ENCODE measurements at regions not wholly inside any gene's neighbourhood (a gene's known extent, or its start where the extent isn't known, plus 50 kb on each side); places are given as distances from the start of the nearest gene placed in this dataset.

DNA sequence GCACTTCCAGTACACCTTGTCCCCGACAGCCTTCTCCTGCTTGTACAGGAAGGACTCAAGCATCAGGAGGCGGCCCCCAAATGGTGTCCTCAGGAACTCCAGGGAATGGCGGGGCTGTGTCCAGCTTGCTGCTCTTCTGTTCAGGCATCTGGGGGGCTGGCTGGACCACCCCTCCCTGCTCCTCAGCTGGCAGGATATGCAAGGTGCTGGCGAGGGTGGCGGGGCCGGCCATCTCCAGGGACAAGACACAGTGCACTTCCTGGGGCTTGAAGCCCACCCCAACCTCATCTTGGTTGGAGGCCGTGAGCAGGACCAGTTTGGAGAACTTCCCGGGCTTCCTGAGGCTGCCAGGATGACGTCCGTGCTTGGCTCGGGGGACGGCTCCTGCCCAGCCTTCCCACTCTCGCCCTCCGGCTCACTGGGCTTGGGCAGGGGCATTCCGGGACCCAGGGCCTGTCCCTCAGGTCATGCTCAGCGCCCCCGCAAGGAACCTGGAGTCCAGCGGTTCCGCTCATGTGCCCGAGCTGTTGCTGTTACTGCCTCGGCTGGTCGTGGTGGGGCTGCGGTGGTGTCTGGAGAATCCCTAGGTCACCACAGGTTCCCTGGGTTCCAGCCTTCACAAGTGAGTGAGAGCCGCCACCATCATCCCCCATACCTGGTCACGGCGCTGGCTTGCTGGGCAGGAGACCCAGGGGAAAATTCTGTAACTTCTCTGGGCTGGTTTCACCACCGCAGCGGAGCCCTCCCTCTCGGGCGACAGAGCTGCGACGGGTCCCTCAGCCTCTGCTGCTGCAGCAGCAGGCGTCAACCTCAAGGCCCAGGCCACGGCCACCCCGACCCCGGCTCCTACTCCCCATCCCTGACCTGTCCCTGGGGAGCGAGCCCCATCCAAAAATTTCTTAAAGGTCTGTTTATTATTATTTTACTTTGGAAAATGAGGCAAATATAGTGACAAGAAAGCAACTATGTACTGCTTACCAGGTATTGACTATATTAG is 82.8 kb upstream of the FXR1 start:
- no peaks in the 10 kb centered on the region for H3K36me3 ChIP-seq (ENCODE audit: control insufficient read depth in 2 of 2, extremely low read depth in 1 of 2, insufficient read depth in 2 of 2, low read length in 2 of 2)
- H3K4me2 ChIP-seq (ENCODE audit: insufficient read depth, low read length) = no peak overlapping the region
- CTCF ChIA-PET = no interaction called here
- no peak overlapping the region for H3K9ac ChIP-seq (replicated peaks; ENCODE audit: extremely low read depth, insufficient read depth, low read length)
- TF ChIP-seq POLR2A (IDR thresholded peaks at IDR 0.05; ENCODE audit: low read depth, low read length) = no peak
- TF ChIP-seq JUN (IDR thresholded peaks at IDR 0.05; ENCODE audit: borderline replicate concordance, insufficient read depth, insufficient read length, low read depth) = no peak
- no peak for TF ChIP-seq EZH2 (IDR thresholded peaks at IDR 0.05; ENCODE audit: borderline replicate concordance, low read depth, low read length, severe bottlenecking)
- TF ChIP-seq MYC (IDR thresholded peaks at IDR 0.05; ENCODE audit: low read depth, low read length) = no peak
- TF ChIP-seq, protein P1, sequence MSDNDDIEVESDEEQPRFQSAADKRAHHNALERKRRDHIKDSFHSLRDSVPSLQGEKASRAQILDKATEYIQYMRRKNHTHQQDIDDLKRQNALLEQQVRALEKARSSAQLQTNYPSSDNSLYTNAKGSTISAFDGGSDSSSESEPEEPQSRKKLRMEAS (IDR thresholded peaks at IDR 0.05; ENCODE audit: insufficient read depth, insufficient read length) = no peak
- TF ChIP-seq, protein P2, sequence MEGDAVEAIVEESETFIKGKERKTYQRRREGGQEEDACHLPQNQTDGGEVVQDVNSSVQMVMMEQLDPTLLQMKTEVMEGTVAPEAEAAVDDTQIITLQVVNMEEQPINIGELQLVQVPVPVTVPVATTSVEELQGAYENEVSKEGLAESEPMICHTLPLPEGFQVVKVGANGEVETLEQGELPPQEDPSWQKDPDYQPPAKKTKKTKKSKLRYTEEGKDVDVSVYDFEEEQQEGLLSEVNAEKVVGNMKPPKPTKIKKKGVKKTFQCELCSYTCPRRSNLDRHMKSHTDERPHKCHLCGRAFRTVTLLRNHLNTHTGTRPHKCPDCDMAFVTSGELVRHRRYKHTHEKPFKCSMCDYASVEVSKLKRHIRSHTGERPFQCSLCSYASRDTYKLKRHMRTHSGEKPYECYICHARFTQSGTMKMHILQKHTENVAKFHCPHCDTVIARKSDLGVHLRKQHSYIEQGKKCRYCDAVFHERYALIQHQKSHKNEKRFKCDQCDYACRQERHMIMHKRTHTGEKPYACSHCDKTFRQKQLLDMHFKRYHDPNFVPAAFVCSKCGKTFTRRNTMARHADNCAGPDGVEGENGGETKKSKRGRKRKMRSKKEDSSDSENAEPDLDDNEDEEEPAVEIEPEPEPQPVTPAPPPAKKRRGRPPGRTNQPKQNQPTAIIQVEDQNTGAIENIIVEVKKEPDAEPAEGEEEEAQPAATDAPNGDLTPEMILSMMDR (IDR thresholded peaks at IDR 0.05; ENCODE audit: extremely low read depth in 1 of 2, insufficient read depth in 1 of 2, low read depth in 1 of 2, low read length in 2 of 2) = no peak
- TF ChIP-seq POLR2AphosphoS5 (IDR thresholded peaks at IDR 0.05; ENCODE audit: insufficient read depth, low read depth, low read length) = no peak
- no peak for TF ChIP-seq GATA2 (IDR thresholded peaks at IDR 0.05; ENCODE audit: insufficient read depth, insufficient read length, low read depth, low read length)
- no peak for TF ChIP-seq FOS (IDR thresholded peaks at IDR 0.05; ENCODE audit: borderline replicate concordance, insufficient read depth, low read length)
- no peak overlapping the region for H2AFZ ChIP-seq (ENCODE audit: low read depth, low read length)
- POLR2A ChIA-PET = no interaction called here
- no peaks in the 10 kb centered on the region for H3K9me3 ChIP-seq (replicated peaks; ENCODE audit: control insufficient read depth, insufficient read depth, low read length)
- no peak for FAIRE-seq
- no peaks in the 10 kb centered on the region for H3K9me1 ChIP-seq (replicated peaks; ENCODE audit: control insufficient read depth, extremely low read depth, insufficient read depth, low read length)
- no peaks in the 10 kb centered on the region for H3K4me1 ChIP-seq (ENCODE audit: control insufficient read depth, extremely low read depth, insufficient read depth, low read length)
- H3K27me3 ChIP-seq (ENCODE audit: control insufficient read depth in 2 of 2, insufficient read depth in 2 of 2, low read length in 2 of 2) = no peaks in the 10 kb centered on the region
- no peaks in the 10 kb centered on the region for H3K79me2 ChIP-seq (ENCODE audit: control insufficient read depth, insufficient read depth, low read length)
- no peak for DNase-seq (ENCODE audit: low read depth, low spot score)
- BruUV-seq (replicated peaks) = no TSS peak
- no peak overlapping the region for H3K4me3 ChIP-seq (replicated peaks in 1 of 3; ENCODE audit: insufficient read depth in 1 of 3, low read depth in 1 of 3, low read length in 3 of 3)
- dilution Hi-C loops (cut with MboI; ENCODE audit: extremely low pct_ligation_motif_present, low sequenced_read_pairs) (no loop called here), intact Hi-C loops (cut with micrococcal nuclease) (no loop called here)
- H3K27ac ChIP-seq (ENCODE audit: insufficient read depth, low read depth, low read length) = no peak overlapping the region
- no peaks in the 10 kb centered on the region for H4K20me1 ChIP-seq (replicated peaks; ENCODE audit: control insufficient read depth, extremely low read depth, insufficient read depth, low read length)

Data from endothelial cell of umbilical vein (primary cell).